ENCODE measurements at regions not wholly inside any gene's neighbourhood (a gene's known extent, or its start where the extent isn't known, plus 50 kb on each side); places are given as distances from the start of the nearest gene placed in this dataset.
"Not testable (repeated sequence)": the region's sequence is repeated elsewhere in the genome, so short reads cannot be mapped to it uniquely, and the experiment has no call there.

DNA sequence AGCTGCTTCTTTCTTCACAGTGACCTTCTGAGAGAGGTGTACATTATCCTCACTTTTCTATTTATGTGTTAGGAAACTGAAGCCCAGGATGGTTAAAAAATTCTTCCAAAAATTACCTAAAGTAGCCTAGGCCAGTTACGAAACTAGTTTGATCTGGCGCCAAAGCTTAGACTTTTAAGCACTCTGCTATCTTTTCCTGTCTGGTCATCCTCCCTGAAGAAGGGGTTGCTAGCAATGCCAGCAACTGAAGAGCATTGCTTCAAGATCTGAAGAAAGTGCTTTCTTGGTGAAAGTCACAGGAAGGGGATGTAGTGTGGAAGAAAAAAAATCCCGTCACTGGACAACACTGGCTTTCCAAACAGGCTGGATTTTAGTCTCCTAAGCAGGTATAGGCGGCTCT, 618.8 kb upstream of the GRM7 start:
- no peak for DNase-seq

DNA sequence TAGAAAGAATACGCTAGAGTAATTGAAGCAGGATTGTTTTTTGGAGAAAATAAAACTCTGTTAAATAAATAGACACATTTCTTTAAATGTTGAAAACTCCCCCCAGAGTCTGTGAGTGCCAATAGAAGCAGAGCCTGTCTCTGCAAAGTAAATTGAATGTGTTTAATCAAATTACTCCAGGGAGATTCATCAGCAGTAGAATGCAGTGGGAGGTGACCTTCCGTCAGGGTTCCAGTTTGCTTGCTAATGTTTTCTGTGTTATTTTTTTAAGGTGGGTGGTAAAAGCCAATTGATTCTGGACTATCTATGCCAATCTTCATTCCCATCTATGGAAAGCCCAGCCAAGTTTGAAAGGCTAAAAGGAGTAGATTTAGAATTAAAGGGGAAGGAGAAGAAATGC, 612.4 kb upstream of the GRM7 start:
- no peak for DNase-seq

DNA sequence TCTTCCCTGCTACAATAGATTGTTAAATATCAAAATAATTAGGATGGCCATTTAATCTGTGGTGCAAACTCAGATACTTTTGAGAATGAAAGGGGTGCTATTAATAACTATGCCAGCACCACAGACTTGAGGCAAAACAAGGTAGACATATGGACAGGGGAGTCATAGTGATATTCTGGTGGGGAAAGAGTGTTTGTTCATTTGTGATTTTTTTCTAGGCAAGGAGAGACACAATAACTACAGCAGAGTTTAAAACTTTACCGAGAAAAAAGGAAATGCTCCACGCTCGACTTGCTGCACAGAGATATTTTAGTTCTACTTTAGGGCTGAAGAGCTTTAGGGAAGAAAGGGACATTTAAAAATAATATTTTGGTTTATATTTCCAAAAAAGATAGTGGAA, 611.2 kb upstream of the GRM7 start:
- no peak for DNase-seq

DNA sequence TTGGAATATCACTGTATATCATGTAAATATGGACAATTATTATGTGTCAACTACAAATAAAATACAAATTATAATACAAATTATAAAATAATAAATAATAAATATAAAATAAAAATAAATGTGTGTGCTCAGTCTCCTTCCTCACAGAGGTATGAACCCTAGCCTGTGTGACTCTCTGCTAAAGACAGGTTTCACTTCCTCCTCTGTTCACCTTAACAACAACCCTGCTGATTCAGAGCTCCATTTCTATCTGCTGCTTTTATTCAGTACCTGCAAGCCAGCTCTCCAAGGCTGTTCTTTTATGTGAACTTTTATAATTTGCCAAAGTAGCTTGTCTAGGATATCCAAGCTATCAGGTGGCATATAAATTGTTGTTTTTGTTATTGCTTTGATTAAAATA, 610.7 kb upstream of the GRM7 start:
- no peak for DNase-seq

DNA sequence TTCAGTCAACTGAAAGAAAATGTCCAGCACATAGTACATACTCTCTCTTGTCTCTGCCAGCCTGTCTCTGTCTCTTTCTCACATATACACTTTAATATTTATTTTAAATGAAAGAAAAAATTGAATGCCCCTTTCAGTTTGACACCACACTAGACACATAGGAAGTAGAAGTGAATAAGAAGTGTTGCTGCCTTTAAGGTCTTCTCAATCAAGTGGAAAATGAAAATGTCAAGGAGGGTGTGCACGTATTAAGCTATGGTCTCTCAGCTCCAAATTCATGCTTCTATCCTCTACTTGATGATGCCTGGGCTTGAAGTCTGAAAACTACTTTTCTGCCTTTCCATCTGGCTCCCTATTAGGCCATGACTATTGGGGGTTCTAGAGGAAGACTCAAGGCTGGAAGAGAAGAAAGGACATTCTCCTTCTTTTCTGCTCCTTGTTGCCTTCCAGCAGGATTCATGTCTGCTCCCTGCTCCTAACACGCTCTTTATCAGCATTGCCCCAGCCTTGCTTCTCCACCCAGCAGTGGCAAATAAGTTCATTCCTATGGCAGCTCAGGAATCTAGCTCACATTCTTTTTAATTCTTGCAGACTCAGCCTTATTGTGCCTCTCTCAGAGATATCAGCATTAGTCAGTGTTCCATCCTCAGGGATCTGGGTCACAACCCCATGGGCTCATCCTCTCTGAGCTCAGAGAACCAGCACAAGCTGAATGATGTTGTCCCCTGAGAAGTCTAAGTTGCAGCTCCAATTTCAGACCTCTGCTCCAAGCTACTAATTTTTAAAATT, 609.1 kb upstream of the GRM7 start:
- DNase-seq = no peak

DNA sequence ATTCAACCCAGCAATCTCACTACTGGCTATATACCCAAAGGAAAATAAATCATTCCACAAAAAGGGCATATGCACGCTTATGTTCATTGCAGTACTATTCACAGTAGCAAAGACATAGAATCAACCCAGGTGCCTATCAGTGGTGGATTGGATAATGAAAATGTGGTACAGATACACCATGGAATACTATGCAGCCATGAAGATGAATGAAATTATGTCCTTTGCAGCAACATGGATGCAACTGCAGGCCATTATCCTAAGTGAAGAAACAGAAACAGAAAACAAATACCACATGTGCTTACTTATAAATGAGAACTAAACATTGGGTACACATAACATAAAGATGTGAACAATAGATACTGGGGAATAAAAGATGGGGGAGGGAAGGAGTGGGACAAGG, 606.4 kb upstream of the GRM7 start:
- no peak for DNase-seq

DNA sequence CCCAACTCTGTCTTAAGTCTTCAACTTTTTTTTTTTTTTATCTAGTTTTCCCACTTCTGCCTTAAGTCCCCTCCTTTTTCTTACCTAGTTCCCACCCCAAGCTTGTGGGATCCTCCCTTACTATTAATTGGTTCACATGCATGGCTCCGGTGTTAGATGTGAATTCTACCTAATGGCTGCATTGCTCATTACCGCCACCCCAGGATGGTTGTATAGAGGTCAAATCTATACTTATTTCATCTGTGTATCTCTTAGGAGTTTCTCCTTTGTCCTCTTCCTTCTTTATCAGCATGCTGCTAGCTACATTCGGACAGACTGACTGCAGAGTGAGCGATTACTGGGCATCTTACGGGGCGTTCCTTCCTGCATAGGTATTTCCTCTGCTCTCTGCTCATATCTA, 605.7 kb upstream of the GRM7 start:
- no peak for DNase-seq

GRCh38 chr3:6260551-6261191, 600.2 kb upstream of the GRM7 start:
- DNase-seq = no peak

- no peak for DNase-seq
These were observed 598.9 kb upstream of the GRM7 start for GRCh38 chr3:6262010-6262409.

DNA sequence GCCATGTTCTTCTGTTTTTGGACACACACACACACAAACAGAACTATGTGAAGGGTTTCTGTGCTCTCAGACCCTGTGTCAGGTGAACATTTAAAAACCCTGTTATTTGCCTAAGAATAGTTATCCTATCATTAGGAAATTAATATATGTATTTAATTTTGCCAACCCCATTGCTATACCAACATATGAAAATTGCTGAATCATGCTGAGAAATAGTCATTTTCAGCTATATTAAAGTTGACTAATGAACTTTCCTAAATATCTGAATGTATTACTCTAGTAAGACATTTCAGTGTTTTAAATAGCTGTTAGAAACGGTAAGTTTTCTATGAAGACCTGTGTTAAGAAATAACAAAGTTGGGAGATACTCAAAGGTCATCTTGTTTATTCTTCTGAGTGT, 596.9 kb upstream of the GRM7 start:
- no peak for DNase-seq

GRCh38 chr3:6264906-6265305, 596.0 kb upstream of the GRM7 start:
- no peak for DNase-seq

- DNase-seq = no peak
These were observed 594.8 kb upstream of the GRM7 start for GRCh38 chr3:6266135-6266534.

DNA sequence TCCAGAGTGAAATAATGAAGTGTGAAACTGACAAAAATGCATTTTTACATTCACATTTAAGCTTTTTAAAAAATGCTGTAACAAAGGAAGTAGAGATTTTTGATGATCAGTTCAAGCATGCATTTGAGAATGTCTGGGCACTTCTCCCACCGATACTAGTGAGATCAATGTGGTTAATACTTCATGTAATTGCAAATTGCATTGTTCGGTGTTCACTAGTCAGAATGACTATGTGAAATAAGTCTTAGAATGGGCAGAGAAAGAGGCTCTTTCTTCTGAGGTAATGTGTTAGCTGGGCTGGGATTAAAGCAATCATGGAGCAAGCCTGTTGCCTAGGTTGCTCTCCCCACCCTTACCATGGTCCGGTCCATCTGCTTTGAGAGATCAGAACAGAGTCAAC, 587.0 kb upstream of the GRM7 start:
- DNase-seq = no peak

DNA sequence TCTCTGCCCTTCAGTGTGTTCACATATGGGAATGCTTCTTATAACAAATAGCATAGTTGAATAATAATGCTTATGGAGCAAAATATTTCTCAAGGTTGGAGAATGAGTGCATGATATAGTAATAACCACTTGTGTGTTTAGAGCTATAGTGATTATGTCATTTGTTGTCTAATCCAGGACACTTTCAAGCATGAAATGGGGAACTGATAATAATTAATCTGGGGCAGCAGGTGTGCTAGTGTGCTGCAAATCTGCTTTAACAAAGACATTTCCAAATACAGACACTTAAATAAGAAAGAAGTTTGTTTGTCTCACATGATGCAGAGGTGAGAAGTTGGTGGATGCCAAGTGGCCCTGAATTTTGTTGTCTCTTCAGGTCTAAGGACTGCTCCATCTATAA, 579.3 kb upstream of the GRM7 start:
- DNase-seq = no peak

DNA sequence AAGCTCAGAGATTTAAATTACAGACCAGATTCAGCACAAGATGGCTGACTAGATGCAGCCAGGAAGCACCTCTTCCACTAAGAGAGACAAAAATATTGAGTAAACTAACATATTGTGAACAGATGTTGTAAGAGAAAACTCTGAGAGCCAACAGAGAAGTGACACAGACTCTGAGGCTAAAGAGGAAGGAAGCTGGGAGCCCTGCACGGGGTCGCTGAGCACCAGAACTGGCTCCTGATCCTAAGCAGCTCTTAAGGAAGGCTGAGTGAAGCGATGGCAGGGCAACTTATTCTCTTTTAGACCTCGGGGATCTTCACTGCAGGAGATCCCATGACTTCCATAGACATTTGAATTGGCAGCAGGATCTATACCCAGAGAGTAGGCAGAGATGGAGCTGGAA, 578.0 kb upstream of the GRM7 start:
- DNase-seq = no peak

- no peak for DNase-seq
These were observed 573.6 kb upstream of the GRM7 start for GRCh38 chr3:6287088-6287875.

DNA sequence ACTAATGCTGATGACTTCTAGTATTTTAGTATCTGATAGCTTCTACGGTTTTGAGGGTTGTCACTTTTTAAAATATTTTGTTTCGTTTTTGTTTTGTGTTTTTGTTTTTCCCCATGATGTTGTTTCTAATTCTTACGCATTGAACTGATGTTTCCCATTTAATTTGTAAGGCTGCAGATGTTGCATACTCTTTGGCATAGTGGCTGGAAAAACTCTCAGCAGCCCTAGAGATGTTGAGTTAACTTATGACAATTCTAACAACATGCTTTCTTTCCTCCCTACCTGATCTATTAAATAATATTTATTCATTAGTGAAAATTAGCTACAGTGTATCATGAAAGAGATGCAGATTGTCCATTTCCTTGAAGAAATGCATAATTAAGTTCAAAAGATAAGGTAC, 559.3 kb upstream of the GRM7 start:
- no peak for DNase-seq

- no peak for DNase-seq
These were observed 545.0 kb upstream of the GRM7 start for GRCh38 chr3:6315906-6316305.

- DNase-seq = no peak
These were observed 538.9 kb upstream of the GRM7 start for GRCh38 chr3:6321999-6322398.

DNA sequence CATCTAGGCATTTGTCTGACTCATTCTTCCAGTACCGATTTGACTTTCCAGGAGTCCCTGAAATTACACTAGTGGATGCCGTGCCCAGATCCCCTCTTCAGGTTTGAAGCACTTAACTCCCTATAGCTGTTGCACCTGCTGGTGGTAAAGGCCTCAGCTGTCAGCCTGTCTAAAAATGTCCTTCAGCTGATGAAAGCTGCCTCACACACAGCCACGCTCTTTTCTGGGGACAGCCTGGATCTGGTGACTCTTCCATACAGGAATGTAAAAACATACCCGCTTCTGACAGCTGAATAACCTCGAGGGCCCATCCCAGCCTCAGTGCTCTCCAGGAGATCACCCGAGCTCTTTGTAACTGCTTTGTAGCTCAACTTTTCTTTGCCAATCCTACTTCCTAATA, 534.1 kb upstream of the GRM7 start:
- no peak for DNase-seq

GRCh38 chr3:6340980-6341325, 520.0 kb upstream of the GRM7 start:
- DNase-seq = not testable (repeated sequence)

DNA sequence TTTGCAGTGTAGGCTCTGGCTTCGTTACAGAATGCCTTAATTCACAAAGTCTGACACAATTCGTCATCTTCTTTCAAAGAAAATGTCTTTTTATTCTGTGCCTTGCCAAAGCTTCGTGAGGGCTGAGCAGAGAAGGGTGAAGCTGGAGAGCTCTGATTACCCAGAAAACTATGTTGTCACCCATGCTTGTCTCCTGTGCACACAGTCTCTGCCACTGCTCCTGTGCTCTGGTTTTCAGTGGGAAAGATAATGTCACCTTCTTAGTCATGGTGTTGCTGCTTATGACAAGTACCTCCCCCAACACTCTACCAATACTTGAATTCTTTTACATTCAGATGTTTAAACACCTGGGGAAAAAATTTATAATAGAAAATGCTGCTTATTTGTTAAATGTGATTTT, 509.2 kb upstream of the GRM7 start:
- DNase-seq = no peak

- no peak for DNase-seq
These were observed 506.3 kb upstream of the GRM7 start for GRCh38 chr3:6354653-6355052.

DNA sequence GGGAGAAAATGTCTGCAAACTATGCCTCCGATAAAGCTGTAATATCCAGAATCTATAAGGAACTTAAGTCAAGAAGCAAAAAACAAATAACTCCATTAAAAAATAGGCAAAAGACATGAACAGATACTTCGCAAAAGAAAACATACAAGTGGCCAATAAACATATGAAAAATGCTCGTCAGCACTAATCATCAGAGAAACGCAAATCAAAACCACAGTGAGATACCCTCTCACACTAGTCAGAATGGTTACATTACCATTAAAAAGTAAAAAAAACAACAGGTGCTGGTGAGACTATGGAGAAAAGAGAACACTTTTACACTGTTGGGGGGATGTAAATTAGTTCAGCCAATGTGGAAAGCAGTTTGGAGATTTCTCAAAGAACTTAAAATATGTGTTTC, 498.5 kb upstream of the GRM7 start:
- DNase-seq = no peak

All from CD4-positive, alpha-beta T cell treated with Interleukin-4 for 4 hours (primary cell).